Astrocyte of the hippocampus (primary cell): ENCODE measurements at regions not wholly inside any gene's neighbourhood (a gene's known extent, or its start where the extent isn't known, plus 50 kb on each side); places are given as distances from the start of the nearest gene placed in this dataset.
"Not testable (repeated sequence)": the region's sequence is repeated elsewhere in the genome, so short reads cannot be mapped to it uniquely, and the experiment has no call there.

Experiments used
- DNase-seq: peaks from one replicate; pipeline ENCODE4 v3.0.0; 2011; ENCODE audit warnings: low read depth, low spot score

- DNase-seq = no peak
Measured at GRCh38 chr10:3578159-3578558, 206.8 kb downstream of the KLF6 start.

DNA sequence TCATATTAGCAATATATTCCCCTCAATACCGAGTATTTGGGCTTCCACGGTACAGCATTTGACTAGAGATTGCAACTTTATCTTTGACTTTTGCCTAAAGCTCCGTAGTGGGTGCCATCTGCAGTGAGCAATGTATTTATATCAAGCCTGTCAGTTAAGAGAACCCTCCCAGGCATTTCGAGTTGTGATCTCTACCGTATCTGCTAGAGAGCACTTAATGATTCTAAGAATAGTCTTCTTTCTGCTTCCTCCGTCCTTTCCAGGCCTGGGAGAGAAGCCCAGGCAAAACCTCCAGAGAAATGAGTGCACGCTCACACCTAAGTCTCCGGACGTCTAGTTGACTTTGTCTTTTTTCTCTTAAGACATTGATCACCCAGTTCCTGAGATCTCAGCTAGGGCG lies 210.6 kb downstream of the KLF6 start:
- DNase-seq = no peak

DNA sequence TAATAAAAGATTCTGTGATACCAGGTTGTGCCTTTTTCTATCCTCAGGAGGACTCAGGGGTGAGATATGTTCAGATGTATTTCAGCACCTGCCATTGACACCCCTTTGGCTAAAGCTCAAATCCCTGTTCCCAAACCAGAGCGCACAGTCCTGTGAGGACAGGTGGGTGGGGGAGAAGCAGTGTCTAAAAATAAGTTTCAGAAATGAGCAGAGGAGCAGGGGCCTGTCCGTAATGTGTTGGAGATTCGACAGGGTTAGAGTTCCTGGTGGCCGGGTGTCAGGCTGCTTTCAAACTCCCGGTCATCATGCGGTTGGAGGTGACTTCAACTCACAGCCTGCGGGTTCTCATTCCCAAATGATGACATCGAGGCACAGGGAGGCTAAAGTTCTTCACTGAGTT lies 211.5 kb downstream of the KLF6 start:
- DNase-seq = no peak

GRCh38 chr10:3571310-3571825 lies 213.6 kb downstream of the KLF6 start:
- DNase-seq = no peak

DNA sequence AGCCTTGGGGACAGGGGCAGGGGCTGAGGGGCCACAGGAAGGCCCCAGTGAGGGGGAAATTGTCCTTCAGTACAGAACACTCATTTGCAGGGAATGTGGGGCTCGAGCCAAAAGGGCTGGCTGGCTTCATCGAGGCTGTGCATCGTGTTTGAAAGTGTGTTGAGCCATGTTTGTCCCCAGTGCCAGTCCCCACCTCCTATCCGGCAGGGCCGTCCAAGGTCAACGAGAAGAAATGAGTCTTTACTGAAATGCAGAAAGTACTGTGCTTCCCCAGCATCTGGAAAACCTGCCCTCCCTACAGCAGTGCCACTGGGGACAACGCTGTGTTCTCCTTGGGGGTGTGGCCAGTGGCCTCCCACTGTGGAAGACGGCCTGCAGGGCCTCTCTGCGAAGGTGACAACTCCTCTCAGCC lies 214.1 kb downstream of the KLF6 start:
- DNase-seq = peak; percentile 42

DNA sequence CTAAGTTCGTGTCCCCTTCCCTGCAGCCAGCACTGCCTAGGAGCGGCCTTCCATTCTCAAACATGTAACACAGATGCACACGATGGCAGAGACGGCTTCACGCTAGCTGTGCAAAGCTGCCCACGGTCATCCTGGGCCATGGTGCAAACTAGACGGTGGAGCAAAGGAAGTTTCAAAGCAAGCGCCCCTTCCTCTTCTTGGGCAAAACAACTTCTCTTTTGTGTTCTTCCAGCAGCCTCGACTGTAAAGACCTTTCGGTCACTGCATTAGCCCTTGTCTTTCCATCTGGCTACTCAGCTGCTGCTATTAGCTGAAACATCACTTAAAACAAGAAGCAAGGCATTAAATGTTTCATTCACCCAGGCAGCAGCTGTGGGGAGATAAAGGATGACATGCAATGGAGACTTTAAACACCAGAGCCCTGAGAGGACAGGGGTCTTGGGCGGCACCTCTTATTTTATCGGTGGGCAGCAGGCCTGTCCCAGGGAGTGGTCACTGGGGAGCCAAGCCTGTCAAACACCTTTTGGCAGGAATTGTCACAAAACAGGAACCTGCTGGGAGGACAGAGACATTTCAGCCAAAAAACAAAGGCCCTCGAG lies 214.8 kb downstream of the KLF6 start:
- no peak for DNase-seq

- DNase-seq = no peak
Measured at GRCh38 chr10:3568983-3569382, 216.0 kb downstream of the KLF6 start.

GRCh38 chr10:3568392-3568791 lies 216.6 kb downstream of the KLF6 start:
- no peak for DNase-seq

- DNase-seq = no peak
Measured at GRCh38 chr10:3567291-3567963, 217.6 kb downstream of the KLF6 start.

DNA sequence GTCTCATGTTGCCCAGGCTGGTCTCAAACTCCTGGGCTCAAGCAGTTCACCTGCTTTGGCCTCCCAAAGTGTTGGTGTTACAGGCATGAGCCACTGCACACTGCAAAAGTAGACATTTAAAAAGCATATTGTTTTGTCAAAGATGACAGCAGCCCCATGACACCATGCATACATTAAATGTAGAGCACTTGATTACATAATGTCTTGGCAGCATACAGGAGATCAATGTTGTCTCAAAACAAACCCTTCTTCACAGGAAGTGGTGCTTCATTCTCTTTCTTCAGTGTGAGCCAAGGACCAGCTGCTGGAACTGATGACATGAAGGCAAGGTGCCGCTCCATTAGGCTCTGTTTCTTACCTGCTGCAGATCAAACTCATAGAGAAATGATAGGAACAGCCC lies 218.4 kb downstream of the KLF6 start:
- DNase-seq = no peak

DNA sequence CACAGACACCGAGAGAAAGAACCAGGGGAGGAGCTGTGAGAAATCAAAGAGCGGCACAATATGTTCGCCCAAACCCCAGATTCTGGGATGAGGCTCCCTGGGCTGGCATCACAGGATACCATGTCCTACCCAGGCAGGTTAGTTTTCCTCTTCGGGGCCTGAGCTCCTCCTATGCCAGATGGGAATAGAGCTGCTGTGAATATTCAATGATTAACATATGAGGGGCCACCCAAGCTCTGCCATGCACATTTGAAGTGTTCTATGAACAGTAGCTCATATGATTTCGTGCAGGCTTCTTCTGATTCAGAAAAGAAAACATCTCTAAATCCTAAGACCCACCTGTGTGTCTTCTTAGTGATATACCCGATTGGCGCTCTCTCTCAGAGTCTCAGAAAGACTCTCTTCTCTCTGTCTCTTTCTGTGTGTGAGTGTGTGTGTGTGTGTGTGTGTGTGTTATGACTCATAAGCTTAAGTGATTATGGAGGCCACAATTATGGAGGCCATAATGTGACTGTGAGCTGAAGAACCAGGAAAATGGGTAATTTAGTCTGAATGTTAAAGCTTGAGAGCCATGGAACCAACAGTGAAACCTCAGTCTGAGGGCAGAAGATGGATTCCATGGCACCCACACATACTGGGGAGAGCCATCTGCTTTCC lies 220.5 kb downstream of the KLF6 start:
- DNase-seq = no peak

GRCh38 chr10:3563298-3563697 lies 221.7 kb downstream of the KLF6 start:
- DNase-seq = no peak

GRCh38 chr10:3560628-3561027 lies 224.4 kb downstream of the KLF6 start:
- DNase-seq = not testable (repeated sequence)

GRCh38 chr10:3559527-3559926 lies 225.5 kb downstream of the KLF6 start:
- no peak for DNase-seq

- no peak for DNase-seq
Measured at GRCh38 chr10:3559011-3559410, 226.0 kb downstream of the KLF6 start.

DNA sequence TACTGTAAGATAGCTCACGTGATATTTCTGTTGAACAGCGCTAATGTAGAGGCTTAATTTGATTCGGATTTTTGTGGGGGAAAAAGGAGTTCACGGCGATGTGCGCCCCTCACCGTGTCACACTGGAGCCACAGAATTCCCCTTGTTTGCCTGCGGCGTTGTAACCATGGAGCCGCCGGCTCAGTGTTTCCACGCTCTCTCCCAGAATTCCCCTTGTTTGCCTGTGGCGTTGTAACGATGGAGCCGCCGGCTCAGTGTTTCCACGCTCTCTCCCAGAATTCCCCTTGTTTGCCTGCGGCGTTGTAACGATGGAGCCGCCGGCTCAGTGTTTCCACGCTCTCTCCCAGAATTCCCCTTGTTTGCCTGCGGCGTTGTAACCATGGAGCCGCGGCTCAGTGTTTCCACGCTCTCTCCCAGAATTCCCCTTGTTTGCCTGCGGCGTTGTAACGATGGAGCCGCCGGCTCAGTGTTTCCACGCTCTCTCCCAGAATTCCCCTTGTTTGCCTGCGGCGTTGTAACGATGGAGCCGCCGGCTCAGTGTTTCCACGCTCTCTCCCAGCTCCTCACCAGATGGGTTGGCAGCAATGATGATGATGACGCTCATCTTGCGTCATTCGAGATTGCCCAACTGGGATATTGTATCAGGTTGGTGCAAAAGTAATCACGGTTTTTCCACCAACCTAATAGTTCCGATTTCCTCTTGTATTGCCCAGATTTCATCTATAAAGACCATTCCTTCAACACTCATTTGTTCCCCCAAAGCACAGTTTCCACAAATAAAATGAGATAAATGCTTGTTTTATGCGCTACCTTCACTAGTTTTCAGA lies 228.6 kb downstream of the KLF6 start:
- peak; percentile 45 for DNase-seq

DNA sequence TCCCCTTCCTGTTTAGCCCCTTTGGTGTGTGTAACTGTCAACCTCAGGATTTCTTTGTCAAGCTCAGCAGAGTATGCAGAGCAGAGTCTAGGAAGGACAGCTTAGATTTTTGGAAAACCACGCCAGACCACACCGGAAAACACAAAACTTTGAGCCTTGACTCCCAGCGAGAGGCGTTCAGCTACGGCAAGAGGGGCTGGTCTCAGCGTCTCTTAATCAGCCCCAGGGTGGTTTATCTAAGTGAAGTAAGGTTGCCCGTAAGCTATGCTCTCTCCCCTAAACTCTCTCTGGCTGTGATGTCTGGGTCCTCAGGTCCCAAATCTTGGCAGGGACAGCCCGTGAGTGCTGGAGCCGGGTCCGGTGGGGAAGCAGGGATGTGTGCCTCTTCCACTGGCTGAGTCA lies 230.9 kb downstream of the KLF6 start:
- DNase-seq = no peak

DNA sequence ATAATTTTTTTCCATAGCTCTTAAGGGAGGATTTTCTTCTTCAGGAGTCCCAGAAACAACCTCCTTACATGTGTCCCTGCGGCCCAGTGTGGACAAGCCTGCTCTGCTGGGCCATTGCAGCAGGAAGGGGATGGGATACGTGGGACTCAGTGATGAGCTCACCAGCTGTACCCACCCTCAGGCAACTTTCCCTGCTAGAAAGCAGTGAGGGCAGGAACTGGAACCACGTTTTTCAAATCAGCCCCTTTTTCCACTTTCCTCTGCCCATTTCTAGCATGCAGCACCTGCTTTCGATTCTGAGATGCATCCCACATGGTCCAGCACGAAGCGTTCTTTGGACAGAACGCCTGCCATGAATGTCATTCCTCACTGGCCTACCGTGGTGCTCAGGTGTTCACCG lies 232.7 kb downstream of the KLF6 start:
- DNase-seq = no peak

- DNase-seq = no peak
Measured at GRCh38 chr10:3551761-3552160, 233.2 kb downstream of the KLF6 start.

DNA sequence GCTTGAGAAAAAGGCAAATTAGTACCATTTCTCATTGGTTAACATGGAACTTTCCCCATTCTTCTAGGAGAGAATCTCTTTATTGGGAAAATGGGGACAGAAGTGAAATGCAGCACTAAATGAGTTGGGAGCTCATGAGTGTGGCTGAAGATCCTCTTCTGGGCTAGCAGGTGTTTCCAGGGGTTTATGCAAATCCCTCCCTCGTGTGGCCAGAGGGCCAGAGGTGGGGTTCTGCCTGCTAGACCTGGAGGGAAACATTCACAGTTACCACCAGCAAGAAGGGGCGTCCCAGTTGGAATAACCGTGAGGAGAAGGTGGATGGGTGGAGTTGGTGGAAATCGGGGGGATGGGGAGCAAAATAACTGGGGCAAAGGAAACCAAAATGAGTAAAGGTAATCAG lies 235.9 kb downstream of the KLF6 start:
- DNase-seq = no peak

- DNase-seq = no peak
Measured at GRCh38 chr10:3548702-3549101, 236.3 kb downstream of the KLF6 start.

DNA sequence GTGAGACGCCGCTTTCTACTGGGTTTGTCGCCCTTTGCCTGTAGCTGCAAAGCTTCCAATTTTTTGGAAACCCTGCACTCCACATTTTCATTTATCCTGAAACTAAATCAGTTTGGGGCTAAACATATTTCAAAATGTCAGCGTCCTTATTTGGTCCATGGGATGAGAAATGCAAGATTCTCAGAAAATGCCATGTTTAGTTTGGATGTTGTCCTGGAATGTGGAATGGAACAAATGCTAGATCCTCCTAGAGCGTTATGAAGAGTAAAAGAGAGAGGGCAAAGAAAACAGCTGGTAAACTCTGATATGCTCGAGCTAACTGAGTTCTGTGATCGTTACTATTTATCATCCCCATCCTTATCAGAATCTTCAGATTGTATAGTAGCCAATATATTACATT lies 236.9 kb downstream of the KLF6 start:
- DNase-seq = peak; percentile 51
